T-cell (primary cell): ENCODE measurements at regions not wholly inside any gene's neighbourhood (a gene's known extent, or its start where the extent isn't known, plus 50 kb on each side); places are given as distances from the start of the nearest gene placed in this dataset.
"Not testable (repeated sequence)": the region's sequence is repeated elsewhere in the genome, so short reads cannot be mapped to it uniquely, and the experiment has no call there.

Source experiments
- ATAC-seq, 4 experiments: fragments of 200-7000 bp in 3 of 4; fragments of 150-1000 bp in 1 of 4; cut with Tn5 transposase; replicated peaks in 1 of 4; 1 replicate in 3 of 4; 2 replicates in 1 of 4; pipeline ENCODE4 v1.10.0; 2021; ENCODE audit warnings: moderate library complexity in 3 of 4, mild to moderate bottlenecking in 2 of 4, moderate number of reproducible peaks in 1 of 4
- CTCF ChIA-PET, 2 donors: fragments of 300-600 bp; sonication (Branson Sonifier 250); formaldehyde crosslinking; loops; one replicate each; lab custom pipeline; 2022; ENCODE audit warnings: antibody characterized with exemption in 2 of 2; lab: Charles Lee
- POLR2A ChIA-PET, 2 donors: fragments of 300-600 bp; sonication (Branson Sonifier 250); formaldehyde crosslinking; loops; one replicate each; lab custom pipeline; 2022; ENCODE audit warnings: antibody characterized with exemption in 2 of 2; lab: Charles Lee
- DNase-seq, 35 experiments: peaks; one replicate each; pipeline versions ENCODE4 v3.0.0 to v3.0.0-alpha.2; 2013 to 2023
- H3K27ac ChIP-seq: one replicate; pipeline ENCODE4 v1.5.1; 2013; ENCODE audit warnings: low read length
- H3K27me3 ChIP-seq, 2 experiments: replicated peaks in 1 of 2; 1 replicate in 1 of 2; 2 replicates in 1 of 2; pipeline versions ENCODE4 v1.6.1 to v1.7.0; 2013; ENCODE audit warnings: low read length in 1 of 2, mixed read lengths in 1 of 2; ENCODE audit not compliant: control insufficient read depth in 2 of 2, insufficient read depth in 2 of 2; ENCODE audit errors: extremely low read depth in 1 of 2
- H3K36me3 ChIP-seq, 2 donors: 1 replicate in 1 of 2; 2 replicates in 1 of 2; pipeline versions ENCODE4 v1.6.1 to v1.7.0; 2013; ENCODE audit warnings: low read length in 1 of 2; ENCODE audit not compliant: control insufficient read depth in 2 of 2, insufficient read depth in 1 of 2; ENCODE audit errors: extremely low read depth in 1 of 2
- H3K4me1 ChIP-seq, 2 experiments: 1 replicate in 1 of 2; 2 replicates in 1 of 2; pipeline versions ENCODE4 v1.6.1 to v1.7.0; 2013; ENCODE audit warnings: low read length in 2 of 2, mixed read lengths in 1 of 2; ENCODE audit not compliant: insufficient read depth in 2 of 2, control insufficient read depth in 1 of 2; ENCODE audit errors: extremely low read depth in 1 of 2
- H3K4me3 ChIP-seq, 2 donors: 1 replicate in 1 of 2; 2 replicates in 1 of 2; pipeline versions ENCODE4 v1.5.1 to v1.7.0; 2013; ENCODE audit warnings: mild to moderate bottlenecking in 2 of 2, low read length in 1 of 2, moderate library complexity in 1 of 2; ENCODE audit not compliant: control insufficient read depth in 1 of 2; ENCODE audit errors: extremely low read depth in 1 of 2
- H3K9me3 ChIP-seq: 2 replicates; pipeline ENCODE4 v1.7.0; 2013
- H3K27ac Mint-ChIP-seq, 2 donors: one replicate each; pipeline ENCODE4 v1.8.0; 2020 to 2021; ENCODE audit warnings: mild to moderate bottlenecking in 2 of 2, mixed read lengths in 2 of 2
- H3K27me3 Mint-ChIP-seq, 2 donors: one replicate each; pipeline ENCODE4 v1.8.0; 2021 to 2022; ENCODE audit warnings: mixed read lengths in 2 of 2
- H3K36me3 Mint-ChIP-seq: one replicate; pipeline ENCODE4 v1.8.0; 2021; ENCODE audit warnings: mixed read lengths
- H3K4me1 Mint-ChIP-seq, 3 donors: one replicate each; pipeline ENCODE4 v1.8.0; 2020 to 2022; ENCODE audit warnings: mixed read lengths in 3 of 3, mild to moderate bottlenecking in 1 of 3
- H3K4me3 Mint-ChIP-seq, 3 donors: one replicate each; pipeline ENCODE4 v1.8.0; 2020 to 2022; ENCODE audit warnings: mild to moderate bottlenecking in 3 of 3, mixed read lengths in 3 of 3, moderate library complexity in 3 of 3
- H3K9me3 Mint-ChIP-seq, 3 donors: one replicate each; pipeline ENCODE4 v1.8.0; 2020 to 2022; ENCODE audit warnings: mixed read lengths in 3 of 3
- WGBS: methylation state at CpG from one replicate; pipeline ENCODE4 v1.1.5; 2013; ENCODE audit warnings: missing lambda C conversion rate; ENCODE audit not compliant: insufficient coverage; 5-methylcytosine and 5-hydroxymethylcytosine counted together

DNA sequence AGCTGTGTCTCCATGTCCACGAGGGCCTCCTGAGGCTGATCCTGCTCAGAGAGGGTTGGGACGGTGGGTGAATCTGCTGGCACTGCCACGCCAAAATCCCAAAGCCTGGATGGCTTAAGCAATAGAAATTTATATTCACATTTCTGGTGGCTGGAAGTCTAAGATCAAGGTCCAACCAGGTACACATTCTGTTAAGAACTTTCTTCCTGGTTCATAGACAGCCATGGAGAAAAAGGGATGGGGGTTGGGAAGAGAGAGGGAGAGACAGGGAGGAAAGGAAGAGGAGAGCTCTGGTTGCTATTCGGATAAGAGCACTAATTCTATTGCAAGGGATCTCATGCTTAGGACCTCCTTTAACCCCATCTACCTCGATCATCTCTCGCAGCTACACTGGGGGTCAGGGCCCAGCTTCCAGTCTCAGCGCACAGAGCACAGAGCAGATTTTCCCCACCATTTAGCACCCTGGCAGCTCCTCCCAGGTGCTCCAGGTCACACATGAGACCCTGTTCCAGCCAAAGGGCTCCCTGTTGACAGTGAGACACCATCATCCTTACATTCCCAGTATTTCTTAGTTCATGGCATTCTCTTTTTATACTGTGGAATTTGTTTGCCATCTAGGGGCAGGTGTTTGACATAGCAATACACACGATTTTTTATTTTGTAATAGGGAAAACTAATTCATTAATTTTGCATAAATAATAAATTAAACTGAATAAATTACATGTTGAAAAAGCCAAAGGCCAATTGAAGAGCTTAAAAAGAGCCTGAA is 615.6 kb downstream of the RPIA start:
- H3K36me3 Mint-ChIP-seq, CTCF ChIA-PET, H3K4me3 Mint-ChIP-seq, H3K9me3 Mint-ChIP-seq, H3K27ac Mint-ChIP-seq, H3K9me3 ChIP-seq, DNase-seq, H3K4me3 ChIP-seq, POLR2A ChIA-PET, H3K27me3 Mint-ChIP-seq, H3K27me3 ChIP-seq, H3K36me3 ChIP-seq, H3K27ac ChIP-seq, H3K4me1 ChIP-seq, H3K4me1 Mint-ChIP-seq, ATAC-seq: not testable (repeated sequence)
- whole genome bisulfite sequencing: no CpG with 5 or more reads among the region's 8 CpGs

DNA sequence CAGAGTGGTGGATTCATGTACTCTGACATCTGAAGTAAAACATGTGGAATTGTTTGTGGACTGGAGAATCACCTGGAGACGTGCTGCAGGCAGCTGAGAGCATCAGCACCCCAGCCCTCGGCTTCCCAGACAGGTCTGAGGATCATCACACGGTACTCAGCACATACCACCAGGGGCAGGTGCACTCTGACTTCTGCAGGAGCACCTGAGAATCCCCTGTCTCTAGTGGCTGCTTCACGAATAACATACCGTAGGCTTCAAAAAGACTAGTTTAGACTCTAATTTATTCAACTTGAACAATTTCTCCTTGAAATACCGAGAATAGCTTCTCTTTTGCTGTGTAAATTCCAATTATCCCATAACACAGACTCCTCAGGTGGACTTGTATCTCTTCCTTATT is 627.5 kb downstream of the RPIA start:
- H3K4me1 ChIP-seq, H3K36me3 ChIP-seq, H3K27ac ChIP-seq, H3K4me3 ChIP-seq, H3K9me3 ChIP-seq, H3K4me1 Mint-ChIP-seq, POLR2A ChIA-PET, H3K27ac Mint-ChIP-seq, H3K9me3 Mint-ChIP-seq, CTCF ChIA-PET, DNase-seq, H3K27me3 Mint-ChIP-seq, ATAC-seq, H3K36me3 Mint-ChIP-seq, H3K27me3 ChIP-seq, H3K4me3 Mint-ChIP-seq: not testable (repeated sequence)
- WGBS: no CpG with 5 or more reads among the region's 6 CpGs

DNA sequence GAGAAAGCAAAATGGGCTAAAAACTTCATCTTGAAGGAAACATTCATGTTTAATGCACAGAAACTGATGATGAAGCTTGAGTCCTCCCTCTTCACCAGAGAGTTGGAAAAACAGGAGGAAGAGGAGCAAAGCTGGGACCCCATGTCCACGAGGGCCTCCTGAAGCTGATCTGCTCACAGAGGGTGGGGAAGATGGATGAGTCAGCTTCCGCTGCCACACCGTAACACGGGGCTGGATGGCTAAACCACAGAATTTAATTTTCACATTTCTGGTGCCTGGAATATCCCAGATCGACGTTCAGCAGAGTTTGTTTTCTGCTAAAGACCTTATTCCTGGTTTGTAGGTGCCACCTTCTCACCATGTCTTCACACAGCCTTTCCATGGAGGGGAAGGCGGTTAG is 634.4 kb downstream of the RPIA start:
- H3K4me3 Mint-ChIP-seq, H3K9me3 ChIP-seq, H3K4me3 ChIP-seq, H3K36me3 ChIP-seq, H3K36me3 Mint-ChIP-seq, H3K27ac ChIP-seq, DNase-seq, ATAC-seq, CTCF ChIA-PET, H3K27ac Mint-ChIP-seq, H3K4me1 Mint-ChIP-seq, POLR2A ChIA-PET, H3K27me3 Mint-ChIP-seq, H3K9me3 Mint-ChIP-seq, H3K27me3 ChIP-seq, H3K4me1 ChIP-seq: not testable (repeated sequence)
- WGBS: no CpG with 5 or more reads among the region's 7 CpGs

DNA sequence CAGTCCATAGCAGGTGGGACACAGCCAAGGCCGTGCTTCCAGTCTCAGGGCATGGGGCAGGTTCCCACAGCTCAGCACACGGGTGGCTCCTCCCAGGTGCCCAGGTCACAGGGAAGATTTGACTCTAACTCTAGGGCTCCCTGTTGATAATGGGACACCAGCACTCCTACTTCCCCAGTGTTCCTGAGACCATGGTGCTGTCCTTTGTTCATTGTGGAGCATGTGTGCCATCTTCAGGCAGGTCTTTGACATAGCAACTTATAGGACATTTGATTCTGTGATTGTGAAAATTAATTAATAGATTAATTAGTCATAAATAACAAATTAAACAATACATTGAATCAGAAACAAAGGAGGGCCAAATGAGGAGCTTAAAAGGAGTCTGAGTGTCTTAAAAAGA is 635.0 kb downstream of the RPIA start:
- POLR2A ChIA-PET, H3K36me3 Mint-ChIP-seq, H3K27me3 Mint-ChIP-seq, H3K4me1 ChIP-seq, H3K4me1 Mint-ChIP-seq, H3K27me3 ChIP-seq, ATAC-seq, H3K4me3 ChIP-seq, H3K27ac Mint-ChIP-seq, H3K9me3 ChIP-seq, H3K9me3 Mint-ChIP-seq, CTCF ChIA-PET, H3K27ac ChIP-seq, H3K4me3 Mint-ChIP-seq, H3K36me3 ChIP-seq: not testable (repeated sequence)
- DNase-seq: peak in 1 of 35 experiments; percentile 0
- WGBS: no CpG with 5 or more reads among the region's 2 CpGs

DNA sequence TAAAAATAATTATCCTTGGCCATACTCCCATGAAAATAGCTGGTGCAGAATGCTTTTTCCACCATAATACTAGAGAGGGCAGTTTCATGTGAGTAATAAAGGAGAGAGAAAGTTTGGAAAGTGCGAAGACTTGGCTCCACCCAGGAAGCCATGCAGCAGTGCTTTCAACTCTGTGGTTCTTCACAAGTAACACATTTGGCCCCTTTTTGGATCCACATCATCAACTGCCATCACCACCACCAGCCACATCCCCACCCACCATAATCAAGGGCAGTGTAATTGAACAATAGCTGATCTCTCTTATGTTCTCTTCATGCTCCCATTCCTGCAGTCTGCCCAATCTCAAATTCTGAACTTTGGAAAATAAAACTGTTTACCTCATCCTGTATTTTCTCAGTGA is 637.3 kb downstream of the RPIA start:
- H3K4me3 Mint-ChIP-seq, H3K27ac Mint-ChIP-seq, H3K4me1 Mint-ChIP-seq, H3K27me3 Mint-ChIP-seq, H3K4me1 ChIP-seq, H3K9me3 ChIP-seq, CTCF ChIA-PET, H3K9me3 Mint-ChIP-seq, ATAC-seq, H3K36me3 ChIP-seq, H3K4me3 ChIP-seq, H3K27me3 ChIP-seq, H3K27ac ChIP-seq, H3K36me3 Mint-ChIP-seq, POLR2A ChIA-PET, DNase-seq: not testable (repeated sequence)
- WGBS: no CpG with 5 or more reads among the region's 1 CpG
